Activated naive CD4-positive, alpha-beta T cell treated with anti-CD3 and anti-CD28 coated beads, Interleukin-2, amount 50 U/mL, for 72 hours (primary cell): ENCODE measurements at regions not wholly inside any gene's neighbourhood (a gene's known extent, or its start where the extent isn't known, plus 50 kb on each side); places are given as distances from the start of the nearest gene placed in this dataset.

Source experiments
- ATAC-seq, 2 donors: fragments of 150-1000 bp; cut with Tn5 transposase; 2 replicates each; pipeline ENCODE4 v1.10.0; 2021; ENCODE audit warnings: mild to moderate bottlenecking in 2 of 2, moderate library complexity in 2 of 2
- DNase-seq, 2 donors: peaks; one replicate each; pipeline ENCODE4 v3.0.0; 2021 to 2022; ENCODE audit warnings: low spot score in 2 of 2
- H3K27ac Mint-ChIP-seq, 2 donors: one replicate each; pipeline ENCODE4 v1.8.0; 2022; ENCODE audit warnings: mild to moderate bottlenecking in 2 of 2, mixed read lengths in 2 of 2
- H3K36me3 Mint-ChIP-seq, 2 donors: one replicate each; pipeline ENCODE4 v1.8.0; 2022; ENCODE audit warnings: mixed read lengths in 2 of 2
- H3K9me3 Mint-ChIP-seq, 2 donors: one replicate each; pipeline ENCODE4 v1.8.0; 2022; ENCODE audit warnings: mixed read lengths in 2 of 2

- no peak overlapping the region for H3K27ac Mint-ChIP-seq
- ATAC-seq (no peak), DNase-seq (no peak)
- H3K36me3 Mint-ChIP-seq, result peaks cover 0 to under 1% of the 10 kb centered on the region in 2 donors
- H3K9me3 Mint-ChIP-seq, result peaks cover 6 to 8% of the 10 kb centered on the region in 2 donors
Measured at GRCh38 chr7:124354201-124354600, 321.3 kb upstream of the TMEM229A start.

GRCh38 chr7:124351950-124352349 is 319.1 kb upstream of the TMEM229A start:
- Mint-ChIP-seq H3K27ac (no peak overlapping the region), H3K36me3 (peaks cover 0 to 5% of the 10 kb centered on the region in 2 donors), H3K9me3 (peaks cover 8 to 15% of the 10 kb centered on the region in 2 donors)
- DNase-seq (no peak), ATAC-seq (no peak)

GRCh38 chr7:124349443-124349842 is 316.6 kb upstream of the TMEM229A start:
- no peak for DNase-seq
- ATAC-seq, result no peak
- Mint-ChIP-seq H3K36me3 (peaks cover 0 to 12% of the 10 kb centered on the region in 2 donors), H3K9me3 (peaks cover 26 to 27% of the 10 kb centered on the region in 2 donors), H3K27ac (no peak overlapping the region)

GRCh38 chr7:124338861-124339260 is 306.0 kb upstream of the TMEM229A start:
- Mint-ChIP-seq H3K9me3 (peaks cover 0 to 6% of the 10 kb centered on the region in 2 donors), H3K27ac (no peak overlapping the region), H3K36me3 (no peaks in the 10 kb centered on the region)
- no peak for ATAC-seq
- no peak for DNase-seq

DNA sequence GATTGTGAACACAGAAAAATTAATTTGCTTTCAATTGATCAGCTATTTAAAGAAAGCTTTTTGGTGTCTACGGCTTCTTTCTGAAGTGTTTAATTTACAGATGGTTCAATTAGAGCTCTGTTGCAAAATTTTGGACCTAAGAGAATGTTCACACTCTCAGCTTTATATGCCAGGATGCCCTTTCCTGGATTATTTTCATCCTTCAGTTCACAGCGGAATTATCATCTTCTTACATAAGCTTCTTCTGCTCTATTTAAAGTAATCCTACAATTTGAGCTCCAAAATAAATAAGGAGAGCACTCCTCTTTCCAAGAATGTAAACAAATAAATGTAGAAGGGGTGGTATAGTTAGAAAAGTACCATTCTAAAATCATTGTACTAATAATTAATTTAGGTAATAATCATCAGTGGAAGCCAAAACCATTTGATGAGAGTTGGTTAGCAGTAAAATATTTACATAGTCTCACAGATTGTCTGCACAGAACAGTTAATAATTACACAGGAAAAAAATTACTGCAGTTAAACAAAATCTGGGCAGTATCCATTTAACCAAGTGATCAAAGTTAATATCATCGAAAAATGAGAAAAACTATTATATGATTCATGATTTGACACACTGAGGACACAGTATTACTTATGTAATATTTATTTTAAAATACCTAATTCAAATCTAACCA is 298.0 kb upstream of the TMEM229A start:
- H3K36me3 Mint-ChIP-seq, result no peaks in the 10 kb centered on the region
- peaks cover 13 to 17% of the 10 kb centered on the region in 2 donors for H3K9me3 Mint-ChIP-seq
- H3K27ac Mint-ChIP-seq, result no peak overlapping the region
- no peak for DNase-seq
- ATAC-seq, result no peak

- no peaks in the 10 kb centered on the region for H3K36me3 Mint-ChIP-seq
- no peak overlapping the region for H3K27ac Mint-ChIP-seq
- ATAC-seq, result no peak
- DNase-seq, result no peak
- H3K9me3 Mint-ChIP-seq, result peaks cover 20 to 22% of the 10 kb centered on the region in 2 donors
Measured at GRCh38 chr7:124328774-124329173, 295.9 kb upstream of the TMEM229A start.

DNA sequence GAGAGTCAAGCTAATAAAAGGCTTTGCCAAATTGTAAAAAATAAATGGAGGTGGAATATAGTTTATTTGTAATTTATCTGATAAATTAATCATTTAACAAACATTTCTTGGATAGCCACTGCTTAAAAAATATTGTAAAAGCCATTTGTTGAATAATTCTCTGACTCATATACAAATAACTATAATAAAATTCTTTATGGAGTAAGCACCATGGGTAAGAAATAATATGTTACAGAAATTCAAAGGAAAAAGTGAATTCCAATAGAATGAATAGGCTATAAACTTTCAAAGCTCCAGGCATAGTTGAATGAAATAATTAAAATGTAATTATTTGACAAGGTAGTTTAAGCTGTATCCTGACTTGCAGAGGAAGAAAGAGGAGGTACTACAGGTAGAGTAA is 291.4 kb upstream of the TMEM229A start:
- Mint-ChIP-seq H3K27ac (no peak overlapping the region), H3K9me3 (peaks cover 22% of the 10 kb centered on the region in 2 donors), H3K36me3 (no peaks in the 10 kb centered on the region)
- DNase-seq, result no peak
- ATAC-seq, result no peak

DNA sequence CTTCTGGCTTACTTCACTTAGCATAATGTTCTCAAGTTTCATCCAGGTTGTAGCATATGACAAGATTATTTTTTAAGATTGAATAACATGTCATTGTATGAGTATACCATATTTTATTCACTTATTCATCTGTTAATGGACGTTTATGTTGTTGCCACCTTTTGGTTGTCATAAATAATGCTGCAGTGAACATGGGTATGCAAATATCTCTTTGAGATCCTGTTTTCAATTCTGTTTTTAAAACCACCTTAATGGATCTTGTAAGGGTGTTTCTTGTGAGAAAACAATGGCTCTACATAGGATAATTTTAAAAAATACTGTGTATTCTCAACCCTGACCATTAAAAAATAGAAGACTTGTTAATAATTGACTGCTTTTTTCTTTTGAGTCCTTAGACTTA is 290.7 kb upstream of the TMEM229A start:
- DNase-seq (no peak), ATAC-seq (no peak)
- H3K27ac Mint-ChIP-seq, result no peak overlapping the region
- H3K9me3 Mint-ChIP-seq, result peaks cover 22 to 24% of the 10 kb centered on the region in 2 donors
- H3K36me3 Mint-ChIP-seq, result no peaks in the 10 kb centered on the region

DNA sequence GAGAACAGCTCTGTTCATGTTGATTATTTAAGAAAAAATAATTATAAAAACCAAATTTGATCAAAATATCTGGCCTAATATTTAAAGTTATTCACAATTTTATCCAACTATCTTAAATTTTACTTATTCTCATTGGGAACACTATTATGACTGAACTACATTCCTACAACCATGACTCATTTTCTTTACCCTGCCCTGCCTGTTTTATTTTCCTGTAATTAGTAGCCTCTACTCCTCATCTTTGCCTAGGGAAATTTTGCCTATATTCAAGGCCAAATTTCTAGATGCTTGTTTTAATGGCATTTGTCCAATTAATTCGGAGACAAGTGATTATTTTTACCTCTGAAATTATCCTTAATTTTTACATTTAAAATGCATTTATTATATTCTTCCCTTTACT is 289.7 kb upstream of the TMEM229A start:
- Mint-ChIP-seq H3K27ac (no peak overlapping the region), H3K9me3 (peaks cover 22 to 24% of the 10 kb centered on the region in 2 donors), H3K36me3 (no peaks in the 10 kb centered on the region)
- DNase-seq (no peak), ATAC-seq (no peak)

GRCh38 chr7:124318721-124319450 is 286.0 kb upstream of the TMEM229A start:
- DNase-seq (no peak), ATAC-seq (no peak)
- Mint-ChIP-seq H3K27ac (no peak overlapping the region), H3K36me3 (no peaks in the 10 kb centered on the region), H3K9me3 (peaks cover 7 to 10% of the 10 kb centered on the region in 2 donors)

GRCh38 chr7:124310934-124311390 is 278.1 kb upstream of the TMEM229A start:
- Mint-ChIP-seq H3K36me3 (no peaks in the 10 kb centered on the region), H3K9me3 (peaks cover 0 to 4% of the 10 kb centered on the region in 2 donors), H3K27ac (no peak overlapping the region)
- ATAC-seq (no peak), DNase-seq (no peak)

DNA sequence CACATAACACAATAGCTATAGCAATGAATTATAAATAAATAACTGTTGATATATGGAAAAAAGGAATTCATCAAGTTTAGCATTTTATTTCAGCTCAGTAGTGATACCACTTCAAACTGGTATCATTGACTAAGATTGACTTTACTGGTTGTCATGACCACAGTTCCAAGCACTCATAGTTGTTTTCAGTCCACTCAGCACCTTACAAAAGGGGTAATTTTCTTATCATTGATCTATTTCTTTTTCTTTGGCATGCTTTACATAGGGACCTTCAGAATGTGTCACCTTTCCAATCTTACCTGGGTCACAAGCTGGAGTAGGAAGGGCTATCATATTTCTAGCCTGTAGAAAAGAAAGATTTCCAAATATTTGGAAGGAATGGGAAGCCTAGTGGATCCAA is 275.5 kb upstream of the TMEM229A start:
- H3K27ac Mint-ChIP-seq, result no peak overlapping the region
- H3K36me3 Mint-ChIP-seq, result no peaks in the 10 kb centered on the region
- DNase-seq, result no peak
- no peak for ATAC-seq
- peaks cover 4 to 5% of the 10 kb centered on the region in 2 donors for H3K9me3 Mint-ChIP-seq

DNA sequence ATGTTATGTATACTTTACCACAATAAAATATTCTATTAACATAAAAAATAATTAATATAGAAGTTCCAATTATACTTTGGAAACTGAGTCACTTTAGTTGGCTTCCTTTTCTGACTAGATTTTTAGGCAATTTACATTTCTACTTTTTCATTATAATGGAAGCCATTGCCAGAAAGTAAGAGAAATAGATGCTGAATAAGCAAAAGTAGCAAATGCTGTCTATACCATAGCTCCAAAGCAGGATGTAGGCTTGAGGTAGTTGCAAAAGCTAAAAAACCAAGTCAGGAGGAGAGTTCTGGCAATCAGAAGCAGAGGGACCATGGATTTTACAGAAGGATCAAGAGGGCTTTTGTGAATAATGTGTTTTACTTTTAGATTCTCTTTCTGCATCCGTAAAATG is 262.4 kb upstream of the TMEM229A start:
- peaks cover 16 to 27% of the 10 kb centered on the region in 2 donors for H3K9me3 Mint-ChIP-seq
- no peak overlapping the region for H3K27ac Mint-ChIP-seq
- DNase-seq (no peak), ATAC-seq (no peak)
- no peaks in the 10 kb centered on the region for H3K36me3 Mint-ChIP-seq

- no peak overlapping the region for H3K27ac Mint-ChIP-seq
- H3K36me3 Mint-ChIP-seq, result no peaks in the 10 kb centered on the region
- H3K9me3 Mint-ChIP-seq, result peaks cover 5 to 14% of the 10 kb centered on the region in 2 donors
- DNase-seq, result no peak
- ATAC-seq, result no peak
Measured at GRCh38 chr7:124284937-124285336, 252.1 kb upstream of the TMEM229A start.

GRCh38 chr7:124276005-124276622 is 243.2 kb upstream of the TMEM229A start:
- DNase-seq, result peak in 1 of 2 donors; percentile 12
- Mint-ChIP-seq H3K36me3 (no peaks in the 10 kb centered on the region), H3K27ac (no peak overlapping the region), H3K9me3 (peaks cover 16% of the 10 kb centered on the region in 2 donors)
- ATAC-seq, result no peak

DNA sequence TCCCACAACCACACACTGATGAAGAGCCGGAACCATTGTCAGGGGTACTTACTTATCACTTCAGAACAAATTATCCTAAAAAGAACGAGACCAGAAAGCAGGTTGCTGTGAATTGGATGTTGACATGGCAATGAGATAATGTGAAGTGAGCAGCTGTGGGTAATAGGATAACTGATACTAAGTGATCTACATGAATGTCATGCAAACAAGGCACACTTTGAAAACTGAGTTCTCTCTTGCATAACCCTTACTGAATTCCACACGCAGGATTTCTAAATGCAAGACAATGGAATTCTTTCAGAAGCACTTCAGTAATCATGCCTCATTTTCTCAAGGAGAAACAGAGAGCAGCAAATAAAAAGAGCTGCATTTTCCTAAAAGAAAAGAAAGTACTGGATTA is 242.5 kb upstream of the TMEM229A start:
- H3K36me3 Mint-ChIP-seq, result no peaks in the 10 kb centered on the region
- DNase-seq (no peak), ATAC-seq (no peak)
- H3K9me3 Mint-ChIP-seq, result peaks cover 13 to 16% of the 10 kb centered on the region in 2 donors
- H3K27ac Mint-ChIP-seq, result no peak overlapping the region

DNA sequence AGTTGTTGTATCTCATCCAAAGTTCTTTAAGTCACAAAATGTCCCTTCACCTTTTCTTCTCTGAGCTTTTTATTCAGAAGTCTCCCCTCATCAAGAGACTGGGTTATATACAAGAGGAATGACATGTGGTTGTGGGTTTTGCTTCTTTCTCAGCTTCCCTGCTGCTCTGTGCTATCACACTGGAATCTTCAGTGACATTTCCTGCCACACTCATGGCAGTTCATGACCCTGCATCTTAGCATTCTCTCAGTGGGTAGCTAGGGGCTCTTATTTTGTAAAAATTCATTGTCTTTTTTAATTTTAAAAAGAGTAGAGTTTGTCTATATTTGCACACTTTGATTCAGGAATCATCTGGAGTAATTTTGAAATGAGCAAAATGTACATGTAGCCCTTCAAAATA is 236.9 kb upstream of the TMEM229A start:
- ATAC-seq, result no peak
- H3K36me3 Mint-ChIP-seq, result no peaks in the 10 kb centered on the region
- H3K27ac Mint-ChIP-seq, result no peak overlapping the region
- H3K9me3 Mint-ChIP-seq, result peaks cover 5 to 9% of the 10 kb centered on the region in 2 donors
- DNase-seq, result no peak
